Liver (tissue), 8 donors: ENCODE measurements at regions not wholly inside any gene's neighbourhood (a gene's known extent, or its start where the extent isn't known, plus 50 kb on each side); places are given as distances from the start of the nearest gene placed in this dataset.

ENCODE experiments used
- DNase-seq: peaks from one replicate; pipeline ENCODE4 v3.0.0-alpha.2; 2017; ENCODE audit warnings: low spot score
- H3K27ac ChIP-seq, 2 donors: one replicate each; pipeline ENCODE4 v1.7.0; 2013; ENCODE audit warnings: inconsistent platforms in 2 of 2, low read length in 2 of 2, control low read depth in 1 of 2, low read depth in 1 of 2, mild to moderate bottlenecking in 1 of 2
- H3K27me3 ChIP-seq, 4 donors: one replicate each; pipeline versions ENCODE4 v1.6.1 to v1.7.0; 2013; ENCODE audit warnings: low read length in 3 of 4, inconsistent platforms in 1 of 4, mild to moderate bottlenecking in 1 of 4, moderate library complexity in 1 of 4; ENCODE audit not compliant: control insufficient read depth in 4 of 4, insufficient read depth in 4 of 4
- H3K36me3 ChIP-seq, 4 donors: one replicate each; pipeline versions ENCODE4 v1.6.1 to v1.7.0; 2013; ENCODE audit warnings: low read length in 3 of 4, mild to moderate bottlenecking in 3 of 4, low read depth in 1 of 4, moderate library complexity in 1 of 4; ENCODE audit not compliant: control insufficient read depth in 4 of 4, insufficient read depth in 3 of 4
- H3K4me1 ChIP-seq, 4 donors: one replicate each; pipeline versions ENCODE4 v1.6.1 to v1.7.0; 2013; ENCODE audit warnings: low read length in 3 of 4, mild to moderate bottlenecking in 3 of 4, moderate library complexity in 1 of 4; ENCODE audit not compliant: control insufficient read depth in 4 of 4, insufficient read depth in 4 of 4
- H3K4me3 ChIP-seq, 3 donors: one replicate each; pipeline versions ENCODE4 v1.6.1 to v1.7.0; 2013; ENCODE audit warnings: low read length in 3 of 3, control low read depth in 1 of 3, low read depth in 1 of 3, mild to moderate bottlenecking in 1 of 3
- H3K9ac ChIP-seq, 2 donors: one replicate each; pipeline ENCODE4 v1.7.0; 2013; ENCODE audit warnings: low read length in 2 of 2, mild to moderate bottlenecking in 2 of 2, moderate library complexity in 2 of 2, control low read depth in 1 of 2, low read depth in 1 of 2
- H3K9me3 ChIP-seq, 4 donors: one replicate each; pipeline versions ENCODE4 v1.6.1 to v1.7.0; 2013; ENCODE audit warnings: low read length in 3 of 4; ENCODE audit not compliant: control insufficient read depth in 4 of 4
- EGR1 ChIP-seq, 2 donors: IDR thresholded peaks; 2 replicates each; pipeline ENCODE4 v1.6.1; 2016 to 2018; ENCODE audit warnings: antibody characterized with exemption in 2 of 2, low read depth in 2 of 2
- FOXA1 ChIP-seq: IDR thresholded peaks from 2 replicates; pipeline ENCODE4 v1.6.1; 2016; ENCODE audit warnings: antibody characterized with exemption
- HNF4A ChIP-seq, 2 donors: conservative IDR thresholded peaks; 2 replicates each; pipeline ENCODE4 v1.6.1; 2016; ENCODE audit warnings: antibody characterized with exemption in 2 of 2, mild to moderate bottlenecking in 2 of 2
- HNF4G ChIP-seq: IDR thresholded peaks from 2 replicates; pipeline ENCODE4 v1.6.1; 2016; ENCODE audit warnings: antibody characterized with exemption
- JUND ChIP-seq, 2 donors: IDR thresholded peaks; 2 replicates each; pipeline ENCODE4 v1.6.1; 2016; ENCODE audit warnings: antibody characterized with exemption in 2 of 2
- MAX ChIP-seq: IDR thresholded peaks from 2 replicates; pipeline ENCODE4 v1.6.1; 2016; ENCODE audit warnings: antibody characterized with exemption
- NR2F2 ChIP-seq: IDR thresholded peaks from 2 replicates; pipeline ENCODE4 v1.6.1; 2016; ENCODE audit warnings: antibody characterized with exemption
- RAD21 ChIP-seq, 2 donors: IDR thresholded peaks; 2 replicates each; pipeline ENCODE4 v1.6.1; 2016; ENCODE audit warnings: antibody characterized with exemption in 2 of 2, mild to moderate bottlenecking in 2 of 2
- REST ChIP-seq: IDR thresholded peaks from 2 replicates; pipeline ENCODE4 v1.6.1; 2016; ENCODE audit warnings: antibody characterized with exemption, mild to moderate bottlenecking
- RXRA ChIP-seq, 2 donors: IDR thresholded peaks; 2 replicates each; pipeline ENCODE4 v1.6.1; 2017 to 2018; ENCODE audit warnings: antibody characterized with exemption in 2 of 2, mild to moderate bottlenecking in 1 of 2
- SP1 ChIP-seq: IDR thresholded peaks from 2 replicates; pipeline ENCODE4 v1.6.1; 2018; ENCODE audit warnings: antibody characterized with exemption, mild to moderate bottlenecking
- TAF1 ChIP-seq: conservative IDR thresholded peaks from 2 replicates; pipeline ENCODE4 v1.6.1; 2016; ENCODE audit warnings: antibody characterized with exemption, mild to moderate bottlenecking
- YY1 ChIP-seq: IDR thresholded peaks from 2 replicates; pipeline ENCODE4 v1.6.1; 2016; ENCODE audit warnings: antibody characterized with exemption, mild to moderate bottlenecking
- WGBS: extraction: QIAGEN DNeasy Blood & Tissue Kit; methylation state at CpG from one replicate; pipeline ENCODE4 v1.1.7; 2013; 5-methylcytosine and 5-hydroxymethylcytosine counted together
- TF ChIP-seq, protein P1 (sequence below): IDR thresholded peaks from 2 replicates; pipeline ENCODE4 v1.6.1; 2016; ENCODE audit warnings: antibody characterized with exemption
- TF ChIP-seq, protein P2 (sequence below): fragments of 150-350 bp; IDR thresholded peaks from 2 replicates; pipeline ENCODE4 v1.5.1; 2017; ENCODE audit warnings: improper control_type of control experiment, low read depth, low read length; ENCODE audit not compliant: missing input control
- TF ChIP-seq, protein P3 (sequence below): IDR thresholded peaks from 2 replicates; pipeline ENCODE4 v1.6.1; 2016; ENCODE audit warnings: antibody characterized with exemption
- donor health status: healthy.
- donor health status: healthy.
- donor health status: healthy.
- donor health status: healthy.
- donor health status: healthy.

GRCh38 chr12:93011100-93011499, 82.0 kb upstream of the EEA1 start:
- no peaks in the 10 kb centered on the region for H3K27me3 ChIP-seq
- no peak overlapping the region for H3K9ac ChIP-seq
- H3K4me1 ChIP-seq, result peaks cover 0 to 4% (median 0%) of the 10 kb centered on the region in 4 donors
- TF ChIP-seq, protein P1, sequence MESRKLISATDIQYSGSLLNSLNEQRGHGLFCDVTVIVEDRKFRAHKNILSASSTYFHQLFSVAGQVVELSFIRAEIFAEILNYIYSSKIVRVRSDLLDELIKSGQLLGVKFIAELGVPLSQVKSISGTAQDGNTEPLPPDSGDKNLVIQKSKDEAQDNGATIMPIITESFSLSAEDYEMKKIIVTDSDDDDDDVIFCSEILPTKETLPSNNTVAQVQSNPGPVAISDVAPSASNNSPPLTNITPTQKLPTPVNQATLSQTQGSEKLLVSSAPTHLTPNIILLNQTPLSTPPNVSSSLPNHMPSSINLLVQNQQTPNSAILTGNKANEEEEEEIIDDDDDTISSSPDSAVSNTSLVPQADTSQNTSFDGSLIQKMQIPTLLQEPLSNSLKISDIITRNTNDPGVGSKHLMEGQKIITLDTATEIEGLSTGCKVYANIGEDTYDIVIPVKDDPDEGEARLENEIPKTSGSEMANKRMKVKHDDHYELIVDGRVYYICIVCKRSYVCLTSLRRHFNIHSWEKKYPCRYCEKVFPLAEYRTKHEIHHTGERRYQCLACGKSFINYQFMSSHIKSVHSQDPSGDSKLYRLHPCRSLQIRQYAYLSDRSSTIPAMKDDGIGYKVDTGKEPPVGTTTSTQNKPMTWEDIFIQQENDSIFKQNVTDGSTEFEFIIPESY, result no peak
- TF ChIP-seq, protein P2, sequence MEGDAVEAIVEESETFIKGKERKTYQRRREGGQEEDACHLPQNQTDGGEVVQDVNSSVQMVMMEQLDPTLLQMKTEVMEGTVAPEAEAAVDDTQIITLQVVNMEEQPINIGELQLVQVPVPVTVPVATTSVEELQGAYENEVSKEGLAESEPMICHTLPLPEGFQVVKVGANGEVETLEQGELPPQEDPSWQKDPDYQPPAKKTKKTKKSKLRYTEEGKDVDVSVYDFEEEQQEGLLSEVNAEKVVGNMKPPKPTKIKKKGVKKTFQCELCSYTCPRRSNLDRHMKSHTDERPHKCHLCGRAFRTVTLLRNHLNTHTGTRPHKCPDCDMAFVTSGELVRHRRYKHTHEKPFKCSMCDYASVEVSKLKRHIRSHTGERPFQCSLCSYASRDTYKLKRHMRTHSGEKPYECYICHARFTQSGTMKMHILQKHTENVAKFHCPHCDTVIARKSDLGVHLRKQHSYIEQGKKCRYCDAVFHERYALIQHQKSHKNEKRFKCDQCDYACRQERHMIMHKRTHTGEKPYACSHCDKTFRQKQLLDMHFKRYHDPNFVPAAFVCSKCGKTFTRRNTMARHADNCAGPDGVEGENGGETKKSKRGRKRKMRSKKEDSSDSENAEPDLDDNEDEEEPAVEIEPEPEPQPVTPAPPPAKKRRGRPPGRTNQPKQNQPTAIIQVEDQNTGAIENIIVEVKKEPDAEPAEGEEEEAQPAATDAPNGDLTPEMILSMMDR, result no peak
- TF ChIP-seq TAF1 (no peak), HNF4G (no peak), SP1 (no peak), NR2F2 (no peak), RAD21 (IDR thresholded peaks at IDR 0.05) (no peak), HNF4A (conservative IDR thresholded peaks at IDR 0.05) (no peak), EGR1 (IDR thresholded peaks at IDR 0.05; ENCODE audit: low read depth in 2 of 2) (no peak), FOXA1 (no peak), MAX (no peak), YY1 (no peak), RXRA (IDR thresholded peaks at IDR 0.05) (no peak), REST (no peak), JUND (IDR thresholded peaks at IDR 0.05) (no peak)
- TF ChIP-seq, protein P3, sequence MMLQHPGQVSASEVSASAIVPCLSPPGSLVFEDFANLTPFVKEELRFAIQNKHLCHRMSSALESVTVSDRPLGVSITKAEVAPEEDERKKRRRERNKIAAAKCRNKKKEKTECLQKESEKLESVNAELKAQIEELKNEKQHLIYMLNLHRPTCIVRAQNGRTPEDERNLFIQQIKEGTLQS, result no peak
- no peaks in the 10 kb centered on the region for H3K36me3 ChIP-seq
- no peak overlapping the region for H3K27ac ChIP-seq
- no peak for DNase-seq
- no peak overlapping the region for H3K4me3 ChIP-seq
- H3K9me3 ChIP-seq, result no peaks in the 10 kb centered on the region
- WGBS, result 97% methylated on average over 10 of the region's 10 CpGs
